ENCODE measurements at regions not wholly inside any gene's neighbourhood (a gene's known extent, or its start where the extent isn't known, plus 50 kb on each side); places are given as distances from the start of the nearest gene placed in this dataset.
"Not testable (repeated sequence)": the region's sequence is repeated elsewhere in the genome, so short reads cannot be mapped to it uniquely, and the experiment has no call there.

GRCh38 chr15:35929740-35930444 lies 383.9 kb upstream of the DPH6 start:
- DNase-seq (ENCODE audit: low spot score): no peak

- no peak for DNase-seq (ENCODE audit: low spot score)
Observed at GRCh38 chr15:35931799-35932341, 385.9 kb upstream of the DPH6 start.

- DNase-seq (ENCODE audit: low spot score): no peak
Observed at GRCh38 chr15:35932531-35932930, 386.6 kb upstream of the DPH6 start.

- no peak for DNase-seq (ENCODE audit: low spot score)
Observed at GRCh38 chr15:35933531-35933930, 387.6 kb upstream of the DPH6 start.

DNA sequence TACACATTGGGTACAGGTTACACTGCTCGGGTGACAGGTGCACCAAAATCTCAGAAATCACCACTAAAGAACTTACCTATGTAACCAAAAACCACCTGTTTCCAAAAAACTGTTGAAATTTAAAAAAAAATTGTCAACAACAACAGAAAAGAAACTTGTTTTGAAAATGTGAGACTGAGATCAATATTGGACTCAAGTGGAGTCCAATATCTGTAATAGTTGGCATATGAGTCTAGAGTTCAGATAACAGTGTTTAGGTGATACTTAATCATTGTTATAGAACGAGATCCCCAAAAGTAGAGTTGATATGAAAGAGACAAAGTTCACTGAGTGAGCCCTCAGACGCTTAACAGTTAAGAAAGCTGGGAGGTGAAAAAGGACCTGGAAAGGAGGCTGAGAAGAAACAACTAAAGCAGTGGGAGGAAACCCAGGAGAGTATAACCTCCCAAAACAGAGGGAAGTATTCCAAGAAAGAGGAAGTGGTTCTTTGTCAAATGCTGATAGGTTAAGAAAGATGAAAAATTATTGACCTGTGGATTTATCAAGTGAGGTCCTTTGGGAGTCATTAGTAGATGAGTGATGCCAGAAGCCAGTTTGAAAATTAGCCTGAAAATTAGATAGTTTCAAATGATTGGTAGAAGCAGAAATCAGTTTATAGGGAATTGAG lies 388.6 kb upstream of the DPH6 start:
- DNase-seq (ENCODE audit: low spot score): no peak

DNA sequence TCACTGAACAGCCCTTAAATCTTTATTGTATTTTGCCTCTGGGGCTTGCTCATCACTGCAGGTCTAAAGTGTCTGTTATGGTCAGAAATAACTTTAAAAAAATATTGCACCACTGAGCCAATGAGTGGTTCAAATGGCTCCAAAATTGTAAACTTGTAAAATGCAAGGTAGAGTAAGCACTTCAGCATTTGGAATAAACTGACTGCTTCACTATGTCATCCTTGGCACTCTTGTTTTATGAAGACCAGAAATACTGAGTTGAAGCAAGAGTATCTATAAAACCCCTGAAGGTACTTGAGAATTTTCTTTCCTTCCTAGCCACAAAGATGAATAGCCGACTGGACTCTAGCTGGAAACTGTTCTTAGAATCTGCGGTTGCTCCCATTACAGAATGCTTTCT lies 390.3 kb upstream of the DPH6 start:
- no peak for DNase-seq (ENCODE audit: low spot score)

DNA sequence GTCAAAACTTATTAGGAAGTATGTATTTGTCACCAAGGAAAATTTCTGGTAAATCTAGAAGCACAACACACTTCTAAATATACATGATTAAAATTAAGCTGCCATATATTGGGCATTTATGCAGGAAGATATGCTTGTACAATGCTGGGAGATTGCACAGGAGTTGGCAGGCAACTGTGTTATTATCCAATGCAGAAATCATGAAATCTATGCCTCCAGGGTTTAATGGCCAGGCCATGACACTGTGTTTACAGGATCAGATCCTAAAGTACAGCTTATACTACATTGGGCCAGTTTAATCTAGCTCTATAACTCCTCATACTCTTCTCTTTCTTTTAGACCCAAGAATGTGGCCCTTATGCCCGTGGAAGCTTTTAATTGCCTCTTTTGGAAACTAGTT lies 391.4 kb upstream of the DPH6 start:
- no peak for DNase-seq (ENCODE audit: low spot score)

DNA sequence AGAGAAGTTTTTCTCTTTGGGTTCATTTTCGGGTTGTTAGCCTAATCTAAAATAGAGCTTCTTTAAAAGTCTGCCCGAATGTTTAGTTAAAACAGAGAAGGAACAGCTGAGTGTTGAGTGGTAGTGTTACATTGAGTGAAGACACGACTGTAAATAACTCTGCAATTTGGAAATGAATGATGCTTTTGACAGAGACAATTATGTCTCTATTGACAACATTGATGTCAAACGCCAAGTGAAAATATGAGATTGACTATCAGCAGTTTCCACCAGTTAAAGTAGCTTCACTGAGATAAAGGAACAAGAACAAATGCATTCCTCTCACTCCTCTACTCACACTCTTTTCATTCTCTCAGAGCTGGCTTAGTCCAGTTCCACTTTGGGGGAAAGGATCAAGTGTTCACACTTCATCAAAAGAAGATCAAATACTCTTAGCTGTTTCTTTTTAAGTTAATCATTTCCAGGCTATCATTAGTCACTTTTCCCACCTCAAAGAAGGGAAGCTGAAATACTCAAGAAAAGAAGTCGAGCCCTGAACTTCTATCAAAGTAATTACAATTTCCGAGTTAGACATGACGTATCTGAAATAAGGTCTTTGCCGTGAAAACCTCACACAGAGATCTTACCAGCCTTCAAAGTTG lies 399.1 kb upstream of the DPH6 start:
- DNase-seq (ENCODE audit: low spot score): no peak

GRCh38 chr15:35953424-35953823 lies 407.5 kb upstream of the DPH6 start:
- no peak for DNase-seq (ENCODE audit: low spot score)

DNA sequence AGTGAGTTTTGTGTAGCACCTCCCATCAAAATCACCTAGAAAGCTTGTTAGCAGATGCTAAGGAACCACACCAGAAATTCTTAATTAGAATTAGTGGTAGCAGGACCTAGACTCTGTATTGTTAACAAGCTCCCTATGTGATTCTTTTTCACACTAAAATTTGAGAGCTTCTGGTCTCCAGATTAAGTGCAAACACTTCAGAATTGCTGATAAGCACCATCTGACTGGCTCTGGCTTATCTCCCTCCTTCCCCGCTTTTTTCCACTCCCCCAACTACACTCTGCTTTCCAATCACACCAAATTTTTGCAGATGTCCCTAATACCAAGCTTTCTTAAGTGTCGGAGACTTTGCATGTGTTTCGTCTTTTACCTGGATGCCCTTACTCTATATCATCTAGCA lies 410.1 kb upstream of the DPH6 start:
- no peak for DNase-seq (ENCODE audit: low spot score)

DNA sequence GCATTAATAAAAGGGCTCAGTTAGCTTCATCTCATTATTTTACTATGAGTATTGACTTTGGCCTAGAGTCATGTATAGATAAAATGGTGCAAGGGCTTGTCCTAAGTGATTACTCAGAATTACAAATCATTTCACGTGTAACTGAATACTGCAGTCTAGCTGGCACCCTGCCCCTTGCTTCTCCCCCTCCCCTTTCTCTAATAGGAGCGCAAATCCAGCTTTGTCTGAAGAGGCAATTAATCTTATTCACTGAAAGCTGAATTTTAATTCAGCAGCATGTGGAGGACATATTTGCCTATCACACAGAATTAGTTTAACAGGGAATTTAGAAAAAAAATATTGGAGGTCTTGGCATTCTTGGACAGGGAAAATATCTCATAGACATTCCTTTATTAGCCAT lies 412.1 kb upstream of the DPH6 start:
- no peak for DNase-seq (ENCODE audit: low spot score)

- DNase-seq (ENCODE audit: low spot score): no peak
Observed at GRCh38 chr15:35958975-35959374, 413.0 kb upstream of the DPH6 start.

GRCh38 chr15:35963326-35963725 lies 417.4 kb upstream of the DPH6 start:
- DNase-seq (ENCODE audit: low spot score): no peak

DNA sequence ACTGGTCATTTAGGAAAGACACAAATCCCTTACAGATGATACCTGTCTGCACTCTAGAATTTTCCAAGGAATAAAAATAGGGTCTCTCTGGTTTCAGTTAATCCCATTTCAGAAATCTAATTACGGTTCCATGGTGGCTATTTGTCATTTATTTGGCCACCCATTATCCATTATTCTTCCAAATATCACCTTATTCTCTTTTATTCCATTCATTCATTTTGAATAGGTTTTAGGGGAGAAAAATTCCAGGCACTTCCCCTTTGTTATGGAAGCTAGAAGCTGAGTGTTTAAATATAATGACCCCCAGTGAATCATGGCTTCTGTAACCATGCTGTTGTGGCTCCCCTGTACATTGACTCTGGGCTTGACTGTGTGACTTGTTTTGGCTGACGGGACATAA lies 420.8 kb upstream of the DPH6 start:
- DNase-seq (ENCODE audit: low spot score): no peak

GRCh38 chr15:35967968-35968367 lies 422.0 kb upstream of the DPH6 start:
- not testable (repeated sequence) for DNase-seq (ENCODE audit: low spot score)

- no peak for DNase-seq (ENCODE audit: low spot score)
Observed at GRCh38 chr15:35973029-35973428, 427.1 kb upstream of the DPH6 start.

- no peak for DNase-seq (ENCODE audit: low spot score)
Observed at GRCh38 chr15:35974052-35974451, 428.1 kb upstream of the DPH6 start.

DNA sequence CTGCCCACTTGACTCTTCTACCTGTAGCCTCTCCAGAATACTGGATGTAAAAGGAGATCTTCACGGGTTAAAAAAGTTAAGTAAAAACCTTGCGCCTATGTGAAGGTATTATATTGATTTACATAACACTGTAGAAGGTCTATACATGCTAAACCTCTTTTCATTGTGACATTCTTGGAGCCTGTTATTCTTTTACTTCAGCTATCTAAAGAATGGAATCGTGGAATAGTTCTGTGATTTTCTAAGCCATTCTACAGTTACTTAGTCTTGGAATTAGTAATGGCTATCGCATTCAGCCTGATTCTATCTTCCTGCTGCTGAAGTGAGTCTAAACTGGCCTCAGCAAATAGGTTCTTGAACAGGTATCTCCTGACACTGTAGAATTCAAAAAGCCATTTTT lies 430.0 kb upstream of the DPH6 start:
- no peak for DNase-seq (ENCODE audit: low spot score)

GRCh38 chr15:35979608-35980007 lies 433.6 kb upstream of the DPH6 start:
- no peak for DNase-seq (ENCODE audit: low spot score)

DNA sequence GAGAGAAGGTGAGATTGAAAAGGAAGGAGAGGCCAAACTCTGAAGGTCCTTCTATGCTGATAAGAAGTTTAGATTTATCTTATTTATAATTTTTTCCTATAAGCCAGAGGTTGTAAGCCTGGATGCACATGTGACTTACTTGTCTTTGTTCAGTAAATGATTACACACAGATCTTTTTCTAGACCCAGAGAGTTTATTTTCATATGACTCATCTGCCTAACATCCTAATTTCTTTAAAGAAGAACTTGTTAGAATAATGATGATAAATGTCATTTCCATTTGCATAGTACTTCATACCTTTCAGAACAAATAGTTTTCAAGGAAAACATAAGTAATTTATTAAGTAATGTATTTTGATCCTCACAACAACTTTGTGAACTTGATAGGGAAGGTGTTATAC lies 434.8 kb upstream of the DPH6 start:
- no peak for DNase-seq (ENCODE audit: low spot score)

DNA sequence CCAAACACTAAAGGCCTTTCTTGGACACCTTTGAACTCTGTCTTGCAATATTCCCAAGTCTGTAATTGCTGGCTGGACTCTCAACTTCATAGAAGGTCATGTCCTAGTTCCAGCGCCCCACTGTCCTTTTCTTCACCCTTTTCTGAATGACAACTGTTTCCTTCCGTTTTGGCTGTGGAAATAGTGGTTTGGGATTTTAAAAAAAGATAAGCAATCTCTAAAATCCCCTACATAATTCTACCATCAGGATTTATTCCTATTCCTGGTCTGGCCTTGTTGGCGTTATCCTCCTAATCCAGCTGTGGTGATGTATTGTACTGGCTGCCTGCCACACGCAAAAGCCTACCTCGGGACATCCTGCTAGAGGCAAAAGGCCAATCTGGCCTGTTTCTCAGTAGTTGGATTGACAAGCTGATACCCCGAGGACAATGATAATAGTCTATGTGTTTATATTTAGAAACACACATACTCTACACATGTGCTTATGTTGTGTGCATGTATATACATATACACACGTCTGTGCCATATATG lies 440.3 kb upstream of the DPH6 start:
- peak; percentile 80 for DNase-seq (ENCODE audit: low spot score)

GRCh38 chr15:35987056-35987455 lies 441.1 kb upstream of the DPH6 start:
- no peak for DNase-seq (ENCODE audit: low spot score)

DNA sequence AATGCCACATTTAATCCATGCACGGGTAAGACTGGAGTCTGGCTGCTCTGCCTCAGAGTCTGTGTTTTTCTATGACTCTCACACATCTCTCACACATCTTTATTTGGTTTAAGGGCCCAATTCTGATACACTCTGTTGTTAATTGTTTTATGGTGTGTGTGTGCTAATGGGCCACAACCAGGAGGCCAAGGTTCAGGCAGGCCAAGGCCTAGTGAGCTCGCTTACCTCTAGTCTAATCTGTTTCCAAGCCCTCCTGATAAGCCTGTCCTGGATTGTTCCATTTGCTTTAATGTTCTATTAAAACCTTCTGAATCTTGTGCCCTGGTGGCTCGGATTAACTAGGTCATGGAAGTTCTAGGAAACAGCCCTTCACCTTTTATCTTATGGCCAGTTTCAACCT lies 445.4 kb upstream of the DPH6 start:
- DNase-seq (ENCODE audit: low spot score): no peak

Measured in left forelimb (tissue), 1 donor.